SK-N-SH treated with all-trans-retinoic acid at 6 μM for 48 hours (cell line): ENCODE measurements at regions not wholly inside any gene's neighbourhood (a gene's known extent, or its start where the extent isn't known, plus 50 kb on each side); places are given as distances from the start of the nearest gene placed in this dataset.
"Not testable (repeated sequence)": the region's sequence is repeated elsewhere in the genome, so short reads cannot be mapped to it uniquely, and the experiment has no call there.

ENCODE experiments used
- ARNTL ChIP-seq: fragments of 450-650 bp; formaldehyde crosslinking; IDR thresholded peaks from 2 replicates; pipeline ENCODE4 v1.5.0; 2020; ENCODE audit warnings: low read depth, mild to moderate bottlenecking, moderate library complexity, borderline replicate concordance
- BACH2 ChIP-seq: fragments of 250-450 bp; sonication (Bioruptor Pico); IDR thresholded peaks from 2 replicates; pipeline ENCODE4 v1.9.0; 2021; ENCODE audit warnings: mild to moderate bottlenecking, borderline replicate concordance
- POU6F1 ChIP-seq: fragments of 250-450 bp; sonication (Bioruptor Pico); IDR thresholded peaks from 2 replicates; pipeline ENCODE4 v1.8.0; 2021; ENCODE audit warnings: low read depth, mild to moderate bottlenecking, moderate library complexity, borderline replicate concordance
- RARB ChIP-seq: fragments of 250-450 bp; sonication (Bioruptor Pico); IDR thresholded peaks from 2 replicates; pipeline ENCODE4 v1.8.0; 2021; ENCODE audit warnings: mild to moderate bottlenecking, moderate library complexity
- TOX ChIP-seq: fragments of 250-450 bp; sonication (Bioruptor Pico); IDR thresholded peaks from 2 replicates; pipeline ENCODE4 v1.8.0; 2021; ENCODE audit warnings: mild to moderate bottlenecking, moderate library complexity, borderline replicate concordance
- ZFP30 ChIP-seq: fragments of 450-650 bp; formaldehyde crosslinking; IDR thresholded peaks from 2 replicates; pipeline ENCODE4 v1.5.0; 2022; ENCODE audit warnings: mild to moderate bottlenecking, moderate library complexity
- ZNF565 ChIP-seq: fragments of 450-650 bp; formaldehyde crosslinking; conservative IDR thresholded peaks from 2 replicates; pipeline ENCODE4 v1.5.0; 2020; ENCODE audit warnings: low read depth, mild to moderate bottlenecking, moderate library complexity
- ZNF8 ChIP-seq: fragments of 450-650 bp; formaldehyde crosslinking; IDR thresholded peaks from 2 replicates; pipeline ENCODE4 v1.5.0; 2020; ENCODE audit warnings: mild to moderate bottlenecking, moderate library complexity
- TF ChIP-seq, protein P1 (sequence below): fragments of 250-450 bp; sonication (Bioruptor Pico); IDR thresholded peaks from 2 replicates; pipeline ENCODE4 v1.8.0; 2020; ENCODE audit warnings: mild to moderate bottlenecking, moderate library complexity, borderline replicate concordance

- TF ChIP-seq, protein P1, sequence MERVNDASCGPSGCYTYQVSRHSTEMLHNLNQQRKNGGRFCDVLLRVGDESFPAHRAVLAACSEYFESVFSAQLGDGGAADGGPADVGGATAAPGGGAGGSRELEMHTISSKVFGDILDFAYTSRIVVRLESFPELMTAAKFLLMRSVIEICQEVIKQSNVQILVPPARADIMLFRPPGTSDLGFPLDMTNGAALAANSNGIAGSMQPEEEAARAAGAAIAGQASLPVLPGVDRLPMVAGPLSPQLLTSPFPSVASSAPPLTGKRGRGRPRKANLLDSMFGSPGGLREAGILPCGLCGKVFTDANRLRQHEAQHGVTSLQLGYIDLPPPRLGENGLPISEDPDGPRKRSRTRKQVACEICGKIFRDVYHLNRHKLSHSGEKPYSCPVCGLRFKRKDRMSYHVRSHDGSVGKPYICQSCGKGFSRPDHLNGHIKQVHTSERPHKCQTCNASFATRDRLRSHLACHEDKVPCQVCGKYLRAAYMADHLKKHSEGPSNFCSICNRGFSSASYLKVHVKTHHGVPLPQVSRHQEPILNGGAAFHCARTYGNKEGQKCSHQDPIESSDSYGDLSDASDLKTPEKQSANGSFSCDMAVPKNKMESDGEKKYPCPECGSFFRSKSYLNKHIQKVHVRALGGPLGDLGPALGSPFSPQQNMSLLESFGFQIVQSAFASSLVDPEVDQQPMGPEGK (CRISPR knock-in tag), result not testable (repeated sequence)
- not testable (repeated sequence) for TF ChIP-seq POU6F1 (CRISPR knock-in tag); ZFP30; ZNF8 (CRISPR knock-in tag); TOX (CRISPR knock-in tag); ARNTL; RARB; ZNF565 (CRISPR knock-in tag); BACH2 (CRISPR knock-in tag)
Measured at GRCh38 chr22:23422281-23422680, 157.8 kb downstream of the IGLL1 start.
